WTC11 (cell line): ENCODE measurements at regions not wholly inside any gene's neighbourhood (a gene's known extent, or its start where the extent isn't known, plus 50 kb on each side); places are given as distances from the start of the nearest gene placed in this dataset.

Experiments used
- ATF1 ChIP-seq: sonication (generic); formaldehyde crosslinking; IDR thresholded peaks from 2 replicates; pipeline ENCODE4 v1.8.1; 2023; ENCODE audit warnings: mild to moderate bottlenecking, moderate library complexity, missing genetic modification reagents
- ATF6 ChIP-seq: sonication (generic); formaldehyde crosslinking; IDR thresholded peaks from 2 replicates; pipeline ENCODE4 v1.8.1; 2023; ENCODE audit warnings: mild to moderate bottlenecking, missing genetic modification reagents
- ESRRA ChIP-seq: sonication (generic); formaldehyde crosslinking; IDR thresholded peaks from 2 replicates; pipeline ENCODE4 v1.8.1; 2022; ENCODE audit warnings: mild to moderate bottlenecking, missing genetic modification reagents, borderline replicate concordance
- IRF1 ChIP-seq: sonication (generic); formaldehyde crosslinking; IDR thresholded peaks from 2 replicates; pipeline ENCODE4 v1.8.0; 2023; ENCODE audit warnings: missing genetic modification reagents
- NFYB ChIP-seq: sonication (generic); formaldehyde crosslinking; conservative IDR thresholded peaks from 2 replicates; pipeline ENCODE4 v1.8.0; 2022; ENCODE audit warnings: low read depth, missing genetic modification reagents
- TCF7 ChIP-seq: sonication (generic); formaldehyde crosslinking; IDR thresholded peaks from 2 replicates; pipeline ENCODE4 v1.8.0; 2022; ENCODE audit warnings: mild to moderate bottlenecking, low read depth, missing genetic modification reagents, moderate library complexity
- TEAD1 ChIP-seq: sonication (generic); formaldehyde crosslinking; IDR thresholded peaks from 2 replicates; pipeline ENCODE4 v1.8.0; 2022; ENCODE audit warnings: mild to moderate bottlenecking, missing genetic modification reagents
- ZNF317 ChIP-seq: sonication (generic); formaldehyde crosslinking; IDR thresholded peaks from 2 replicates; pipeline ENCODE4 v1.8.1; 2023; ENCODE audit warnings: low read depth, mild to moderate bottlenecking, moderate library complexity, missing genetic modification reagents, borderline replicate concordance
- TF ChIP-seq, protein P1 (sequence below): fragments of 200-600 bp; IDR thresholded peaks from 2 replicates; pipeline ENCODE4 v1.8.0; 2022; ENCODE audit warnings: antibody characterized with exemption
- TF ChIP-seq, protein P2 (sequence below): sonication (generic); formaldehyde crosslinking; IDR thresholded peaks from 2 replicates; pipeline ENCODE4 v1.8.1; 2022; ENCODE audit warnings: low read depth, missing genetic modification reagents, borderline replicate concordance

DNA sequence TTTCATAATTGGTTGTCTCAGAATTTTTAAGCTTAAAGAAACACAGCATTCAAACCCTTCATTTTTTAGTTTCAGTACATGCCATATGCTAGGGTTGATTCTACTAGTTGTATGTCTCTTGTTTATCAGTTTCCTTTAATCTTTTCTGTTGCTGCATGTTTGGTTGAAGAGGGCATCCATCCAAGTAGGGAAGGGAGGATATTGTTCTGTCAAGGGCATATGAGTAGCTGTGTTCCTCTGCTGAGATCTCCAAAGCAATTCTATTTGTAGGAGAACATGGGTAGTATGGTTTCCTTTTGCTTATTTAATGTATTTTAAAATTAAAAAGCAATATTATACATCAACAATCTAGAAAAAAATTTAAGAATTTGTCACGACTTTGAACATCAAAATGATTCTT is 167.7 kb downstream of the FHIP1A start:
- TF ChIP-seq ZNF317 (CRISPR knock-in tag), result no peak
- no peak for TF ChIP-seq IRF1 (CRISPR knock-in tag)
- TF ChIP-seq, protein P1, sequence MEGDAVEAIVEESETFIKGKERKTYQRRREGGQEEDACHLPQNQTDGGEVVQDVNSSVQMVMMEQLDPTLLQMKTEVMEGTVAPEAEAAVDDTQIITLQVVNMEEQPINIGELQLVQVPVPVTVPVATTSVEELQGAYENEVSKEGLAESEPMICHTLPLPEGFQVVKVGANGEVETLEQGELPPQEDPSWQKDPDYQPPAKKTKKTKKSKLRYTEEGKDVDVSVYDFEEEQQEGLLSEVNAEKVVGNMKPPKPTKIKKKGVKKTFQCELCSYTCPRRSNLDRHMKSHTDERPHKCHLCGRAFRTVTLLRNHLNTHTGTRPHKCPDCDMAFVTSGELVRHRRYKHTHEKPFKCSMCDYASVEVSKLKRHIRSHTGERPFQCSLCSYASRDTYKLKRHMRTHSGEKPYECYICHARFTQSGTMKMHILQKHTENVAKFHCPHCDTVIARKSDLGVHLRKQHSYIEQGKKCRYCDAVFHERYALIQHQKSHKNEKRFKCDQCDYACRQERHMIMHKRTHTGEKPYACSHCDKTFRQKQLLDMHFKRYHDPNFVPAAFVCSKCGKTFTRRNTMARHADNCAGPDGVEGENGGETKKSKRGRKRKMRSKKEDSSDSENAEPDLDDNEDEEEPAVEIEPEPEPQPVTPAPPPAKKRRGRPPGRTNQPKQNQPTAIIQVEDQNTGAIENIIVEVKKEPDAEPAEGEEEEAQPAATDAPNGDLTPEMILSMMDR, result no peak
- TF ChIP-seq ATF6 (CRISPR knock-in tag), result no peak
- no peak for TF ChIP-seq NFYB (CRISPR knock-in tag)
- no peak for TF ChIP-seq TEAD1 (CRISPR knock-in tag)
- TF ChIP-seq TCF7, result no peak
- no peak for TF ChIP-seq ATF1 (CRISPR knock-in tag)
- TF ChIP-seq ESRRA (CRISPR knock-in tag), result no peak
- TF ChIP-seq, protein P2, sequence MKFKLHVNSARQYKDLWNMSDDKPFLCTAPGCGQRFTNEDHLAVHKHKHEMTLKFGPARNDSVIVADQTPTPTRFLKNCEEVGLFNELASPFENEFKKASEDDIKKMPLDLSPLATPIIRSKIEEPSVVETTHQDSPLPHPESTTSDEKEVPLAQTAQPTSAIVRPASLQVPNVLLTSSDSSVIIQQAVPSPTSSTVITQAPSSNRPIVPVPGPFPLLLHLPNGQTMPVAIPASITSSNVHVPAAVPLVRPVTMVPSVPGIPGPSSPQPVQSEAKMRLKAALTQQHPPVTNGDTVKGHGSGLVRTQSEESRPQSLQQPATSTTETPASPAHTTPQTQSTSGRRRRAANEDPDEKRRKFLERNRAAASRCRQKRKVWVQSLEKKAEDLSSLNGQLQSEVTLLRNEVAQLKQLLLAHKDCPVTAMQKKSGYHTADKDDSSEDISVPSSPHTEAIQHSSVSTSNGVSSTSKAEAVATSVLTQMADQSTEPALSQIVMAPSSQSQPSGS (CRISPR knock-in tag), result no peak
